NCI-H2227 (cell line): ENCODE measurements at regions not wholly inside any gene's neighbourhood (a gene's known extent, or its start where the extent isn't known, plus 50 kb on each side); places are given as distances from the start of the nearest gene placed in this dataset.

ENCODE experiments used
- DNase-seq: peaks from one replicate; lab custom pipeline; 2025; ENCODE audit not compliant: unreplicated experiment; lab: John Stamatoyannopoulos, UW

DNA sequence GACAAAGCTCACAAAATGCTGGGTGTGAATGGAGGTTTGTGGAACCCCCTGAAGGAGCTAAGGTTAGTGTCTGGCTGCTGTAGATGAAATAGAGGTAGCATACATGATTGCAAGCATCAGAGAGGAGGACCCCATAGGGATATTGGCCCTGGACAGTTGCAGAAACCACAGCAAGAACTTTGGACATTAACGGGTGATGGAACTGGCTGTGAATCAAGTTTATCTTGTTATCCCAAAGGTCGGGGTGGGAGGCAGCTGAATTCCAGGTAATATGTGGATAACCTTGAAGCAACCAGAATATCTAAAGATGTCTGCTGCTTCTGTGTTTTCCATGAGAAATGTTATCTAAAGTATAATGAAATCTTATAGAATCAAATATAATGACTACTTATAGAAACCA, 447.7 kb downstream of the ZSWIM6 start:
- DNase-seq, result no peak

DNA sequence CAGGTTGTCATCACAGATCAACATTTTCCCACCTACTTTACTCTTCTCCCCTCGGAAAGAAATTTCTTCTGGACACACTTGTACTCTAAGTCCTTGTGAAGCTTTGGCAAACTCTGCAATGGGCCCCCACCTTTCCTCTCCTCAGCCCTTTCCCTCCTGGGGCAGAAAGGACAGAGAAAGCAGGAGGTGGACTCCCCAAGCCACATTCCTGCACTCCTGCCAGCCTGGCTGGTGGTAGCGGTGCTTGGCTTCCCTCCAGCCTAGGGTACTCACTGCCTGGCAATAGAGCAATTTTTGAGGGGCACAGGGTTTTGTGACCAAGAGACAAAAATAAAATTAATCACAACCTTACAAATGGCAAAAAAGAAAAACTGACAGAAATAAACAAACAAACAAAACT, 451.4 kb downstream of the ZSWIM6 start:
- no peak for DNase-seq

DNA sequence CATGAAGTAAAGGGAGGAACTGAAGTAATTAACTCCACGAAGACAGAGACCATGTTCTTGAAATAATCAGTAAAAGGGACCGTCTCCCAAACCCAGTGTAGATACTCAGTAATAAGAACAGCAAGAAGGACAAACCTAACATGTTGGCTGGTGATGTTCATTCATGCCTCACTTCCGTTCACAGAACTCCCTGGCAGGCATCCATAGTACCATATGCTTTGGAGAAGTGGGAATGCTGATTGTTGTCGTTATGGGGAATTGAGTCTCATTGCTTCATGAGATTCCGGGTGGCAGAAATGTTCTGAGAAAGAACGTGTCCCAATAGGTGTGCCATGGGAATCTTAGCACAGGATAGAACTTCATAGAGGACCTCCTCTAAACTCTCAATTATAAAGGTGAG, 452.3 kb downstream of the ZSWIM6 start:
- DNase-seq, result no peak

DNA sequence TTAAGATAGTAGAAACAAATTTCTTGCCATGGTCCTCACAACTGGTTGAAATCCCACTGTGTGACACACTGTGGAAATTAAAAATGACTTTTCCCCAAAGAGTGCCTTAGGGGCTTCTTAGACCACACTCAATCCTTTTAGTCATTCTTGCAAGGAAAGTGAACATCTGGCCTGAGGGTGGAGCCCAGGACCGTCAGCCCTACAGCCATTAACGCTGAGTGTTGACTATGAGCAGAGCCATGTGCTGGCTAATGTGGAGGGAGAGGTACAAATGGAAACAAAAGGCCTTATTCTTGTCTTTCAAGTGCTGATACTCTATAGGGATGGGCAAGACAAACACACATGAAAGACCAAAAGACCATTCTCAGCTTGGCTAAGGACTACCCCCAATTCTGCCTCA, 456.5 kb downstream of the ZSWIM6 start:
- no peak for DNase-seq

DNA sequence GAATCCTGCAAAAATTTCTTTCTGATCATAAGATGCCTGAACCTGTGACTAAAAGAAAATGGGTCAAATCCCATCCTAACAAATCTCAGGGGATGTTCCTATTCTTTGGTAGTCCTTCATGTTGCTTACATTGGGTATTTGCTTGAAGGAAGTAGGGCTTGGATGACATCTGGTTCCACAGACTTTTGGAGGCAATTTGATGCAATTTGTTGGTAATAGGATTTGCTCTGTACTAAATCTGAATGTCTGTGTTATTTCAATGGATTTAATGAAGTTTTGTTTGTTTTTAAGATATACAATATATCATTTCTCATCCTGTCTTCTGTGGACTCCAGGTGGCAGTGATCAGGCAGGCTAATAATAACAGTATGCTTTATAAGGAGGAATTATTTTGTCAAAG, 457.9 kb downstream of the ZSWIM6 start:
- DNase-seq, result no peak

DNA sequence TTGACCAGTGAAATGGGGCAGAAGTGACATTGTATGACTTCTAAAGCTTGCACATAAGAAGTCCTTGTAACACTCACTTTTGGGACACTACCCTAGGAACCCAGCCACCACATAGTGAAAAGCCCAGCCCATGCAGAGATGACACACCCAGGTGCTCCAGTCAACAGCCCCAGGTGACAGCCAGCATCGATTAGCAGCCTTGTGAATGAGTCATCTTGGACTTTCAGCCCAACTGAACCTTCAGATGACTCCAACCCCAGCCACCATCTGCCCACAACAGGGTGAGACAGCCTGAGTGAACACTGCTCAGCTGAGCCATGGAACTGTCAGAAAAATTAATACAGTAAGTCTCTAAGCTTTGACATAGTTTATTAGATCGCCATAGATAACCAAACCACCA, 458.6 kb downstream of the ZSWIM6 start:
- no peak for DNase-seq

DNA sequence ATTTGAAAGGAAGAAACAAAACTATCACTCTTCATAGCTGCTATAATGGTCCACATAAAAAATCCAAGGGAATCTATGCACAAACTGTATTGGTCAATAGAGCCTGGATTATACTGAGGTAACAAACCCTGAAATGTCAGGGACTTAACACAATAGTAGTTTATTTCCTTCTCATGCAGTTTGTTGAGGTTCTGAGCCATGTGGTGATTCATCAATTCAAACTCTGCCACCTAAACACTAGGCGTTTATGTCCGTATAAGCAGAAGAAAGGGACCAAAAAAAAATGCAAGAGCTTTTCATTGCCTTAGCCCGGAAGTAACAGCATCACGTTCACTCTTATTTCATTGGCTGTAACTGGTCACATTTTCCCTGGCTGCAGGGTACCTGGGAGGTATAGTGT, 464.7 kb downstream of the ZSWIM6 start:
- DNase-seq, result no peak

DNA sequence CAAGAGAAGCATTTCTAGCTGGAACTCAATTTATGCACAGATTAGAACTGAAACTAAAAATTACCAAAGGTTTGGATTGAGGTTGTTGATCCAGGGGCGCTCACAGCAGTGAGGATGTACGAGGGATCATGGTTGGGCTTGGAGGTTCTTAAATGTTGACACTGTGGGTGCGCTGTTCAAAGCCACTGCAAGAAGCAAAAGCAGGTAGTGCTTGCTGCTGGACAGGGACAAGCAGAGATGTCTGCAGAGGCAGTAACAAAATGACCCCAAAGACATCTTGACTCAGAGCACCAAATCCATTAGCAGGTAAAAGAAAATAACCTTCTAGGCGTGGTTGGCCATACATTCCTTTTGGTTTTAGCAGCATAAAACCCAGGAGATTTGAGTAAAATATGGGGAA, 468.4 kb downstream of the ZSWIM6 start:
- DNase-seq, result no peak

DNA sequence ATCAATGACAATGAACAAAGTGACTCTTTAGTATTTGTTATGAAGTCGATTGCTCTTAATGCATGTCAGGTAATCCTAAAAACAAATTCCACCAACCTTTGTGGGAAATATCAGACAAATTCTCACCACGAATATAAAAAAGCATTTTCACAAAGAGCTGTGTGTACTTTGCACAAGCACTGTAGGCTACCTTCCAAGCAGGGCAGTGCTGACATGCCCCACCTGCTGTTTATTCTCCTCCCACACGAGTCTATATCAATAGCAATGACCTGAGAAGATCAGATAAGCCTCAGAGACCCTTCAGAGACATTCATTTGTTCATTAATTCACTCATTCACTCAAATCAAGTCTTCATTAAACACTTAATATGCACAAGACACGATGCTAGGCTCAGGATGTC, 469.1 kb downstream of the ZSWIM6 start:
- DNase-seq, result no peak

DNA sequence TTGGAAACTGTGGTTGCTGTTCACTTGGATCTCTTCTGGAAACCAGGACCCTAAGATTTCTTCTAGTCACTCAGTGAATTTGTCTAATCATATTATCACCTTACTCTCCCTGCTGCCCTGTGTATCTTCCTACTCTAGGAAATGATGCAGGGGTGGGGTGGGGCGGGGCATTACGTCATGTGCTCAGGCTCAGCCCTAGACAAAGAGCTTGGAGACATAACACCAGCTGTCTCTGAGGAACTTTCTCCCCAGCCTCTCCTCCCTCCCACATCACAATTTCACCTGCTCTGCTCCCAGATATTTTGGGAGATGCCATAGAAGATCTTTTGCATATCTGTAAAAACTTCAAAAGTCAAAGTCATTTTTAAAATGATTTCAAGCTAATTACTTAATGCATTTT, 470.4 kb downstream of the ZSWIM6 start:
- DNase-seq, result no peak

DNA sequence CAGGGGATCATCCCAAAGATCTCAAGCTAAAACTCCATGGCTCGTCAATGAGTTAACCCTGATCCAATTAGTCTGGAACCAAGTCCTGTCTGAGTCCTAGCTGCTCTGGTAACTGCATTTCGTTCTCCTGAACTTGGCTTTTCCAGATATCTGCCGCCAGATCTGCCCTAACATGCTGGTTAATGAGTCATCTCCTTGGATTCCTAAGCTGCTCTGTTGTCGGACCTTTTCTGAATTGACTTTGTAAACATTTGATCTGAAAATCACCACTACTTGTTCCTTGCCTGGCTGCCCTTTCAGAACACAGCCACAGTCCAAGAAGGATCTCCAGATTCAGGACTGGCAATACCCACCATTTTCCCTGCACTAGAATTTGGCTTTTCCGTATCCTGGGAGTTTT, 473.0 kb downstream of the ZSWIM6 start:
- DNase-seq, result no peak

DNA sequence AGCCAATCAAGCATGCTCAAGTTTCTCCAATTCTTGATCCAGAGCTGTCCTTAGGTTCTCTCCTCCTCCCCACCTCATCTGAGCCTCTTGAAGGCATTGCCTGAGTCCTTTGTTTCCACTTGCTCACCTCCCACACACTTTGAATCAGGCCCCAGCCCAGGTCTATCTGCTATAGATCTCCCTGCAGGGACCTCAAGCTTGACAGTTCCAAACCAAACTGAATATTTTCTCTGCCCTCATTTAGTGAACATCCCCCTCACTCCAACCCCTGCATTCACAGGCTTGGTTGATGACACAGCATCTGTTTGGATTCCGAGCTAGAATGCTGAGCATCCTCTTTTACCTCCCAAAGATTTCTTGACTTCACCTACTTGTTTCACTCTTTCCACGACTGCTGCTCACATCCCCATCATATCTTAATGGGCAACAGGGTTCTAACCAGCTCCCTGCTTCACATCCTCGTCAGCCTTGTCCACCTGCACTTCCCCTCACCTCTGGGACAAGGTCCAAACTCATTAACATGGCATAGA, 474.5 kb downstream of the ZSWIM6 start:
- no peak for DNase-seq

DNA sequence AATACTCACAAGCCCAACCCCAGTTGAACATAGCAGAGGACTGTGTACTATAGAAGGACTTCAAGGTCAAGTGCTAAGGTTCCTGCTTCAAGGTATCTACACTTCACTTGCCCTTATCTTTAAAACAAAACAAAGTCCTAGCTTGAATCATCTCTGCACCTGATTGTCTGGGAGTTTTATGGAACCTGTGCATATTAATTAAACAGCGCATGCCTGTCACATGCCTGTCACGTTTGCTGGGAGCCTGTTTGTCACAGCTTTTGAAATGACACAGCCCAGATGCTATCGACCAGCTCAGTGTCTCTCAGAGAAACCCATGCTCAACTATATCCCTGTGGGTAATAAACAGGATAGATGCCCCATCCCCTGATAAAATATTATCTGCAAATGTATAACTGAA, 476.0 kb downstream of the ZSWIM6 start:
- no peak for DNase-seq

DNA sequence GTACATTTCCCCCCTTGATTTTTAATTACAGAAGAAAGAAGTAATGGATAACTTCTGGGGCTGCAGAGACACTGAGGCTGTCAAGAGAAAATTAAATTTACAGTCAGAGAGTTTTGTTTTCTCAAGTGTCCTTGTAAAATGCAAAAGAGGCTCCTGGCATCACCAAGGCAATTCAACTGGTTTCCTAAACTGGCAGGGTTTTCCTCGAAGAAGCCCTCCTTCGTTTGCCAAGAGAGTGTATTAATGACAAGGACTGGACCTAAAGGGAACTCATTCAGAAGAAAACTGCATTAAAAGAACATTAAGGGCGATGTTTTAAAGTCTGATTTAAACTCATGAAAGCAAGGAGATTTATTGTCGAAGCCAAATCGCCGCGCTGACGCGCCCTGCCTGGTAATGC, 476.9 kb downstream of the ZSWIM6 start:
- no peak for DNase-seq

DNA sequence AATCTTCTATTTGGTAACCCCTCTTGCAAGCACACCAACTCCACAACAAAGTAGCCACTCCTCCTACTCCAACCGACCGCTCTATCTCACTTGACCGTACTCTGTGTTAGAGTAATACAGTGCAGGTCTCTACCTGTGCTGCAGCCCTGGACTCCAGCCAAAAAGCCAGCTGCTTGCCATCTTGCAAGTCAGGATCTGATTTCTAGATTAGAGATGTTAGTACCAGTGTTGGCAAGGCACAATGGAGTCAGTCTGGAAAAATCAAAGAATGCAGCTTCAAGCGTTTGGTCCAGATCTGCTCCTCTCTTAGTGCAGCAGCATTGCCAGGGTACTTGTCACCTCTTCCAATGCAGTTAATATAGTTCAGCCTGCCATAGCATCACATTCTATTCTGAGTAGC, 477.6 kb downstream of the ZSWIM6 start:
- DNase-seq, result no peak

DNA sequence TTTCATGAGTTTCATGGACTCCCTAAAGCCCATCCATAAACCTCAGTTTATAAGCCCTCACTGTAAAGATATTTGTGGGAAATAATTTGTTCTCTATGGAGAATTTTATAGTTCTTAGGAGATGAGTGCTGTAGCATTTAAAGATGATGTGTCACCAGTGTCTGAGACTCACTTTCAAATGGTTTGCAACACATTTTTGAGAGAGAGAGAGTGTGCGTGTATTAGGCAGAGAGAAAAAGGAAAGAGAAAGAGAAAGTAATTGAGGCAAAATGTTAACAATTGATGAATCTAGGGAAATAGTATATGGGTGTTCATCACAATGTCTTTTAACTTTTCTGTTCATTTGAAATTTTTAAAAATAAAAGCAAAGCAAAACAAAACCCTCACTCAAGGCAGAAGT, 479.0 kb downstream of the ZSWIM6 start:
- DNase-seq, result no peak

DNA sequence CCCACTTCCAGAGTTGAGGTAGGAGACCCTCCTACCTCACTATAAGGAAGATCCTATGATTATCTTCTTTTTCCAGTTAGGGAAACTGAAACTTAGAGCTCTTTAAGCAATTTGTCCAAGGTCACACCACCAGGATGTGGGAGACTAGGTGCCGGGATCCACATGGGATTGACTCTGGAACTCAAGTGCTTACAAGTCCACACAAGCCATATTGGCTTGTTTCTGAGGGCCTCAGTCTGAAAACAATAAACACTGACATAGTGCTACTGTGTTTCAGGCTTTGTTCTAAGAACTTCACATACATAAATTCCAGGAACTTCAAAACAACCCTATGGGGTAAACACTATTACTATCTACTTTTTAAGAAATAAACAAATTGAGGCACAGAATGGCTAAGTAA, 481.3 kb downstream of the ZSWIM6 start:
- DNase-seq, result no peak

DNA sequence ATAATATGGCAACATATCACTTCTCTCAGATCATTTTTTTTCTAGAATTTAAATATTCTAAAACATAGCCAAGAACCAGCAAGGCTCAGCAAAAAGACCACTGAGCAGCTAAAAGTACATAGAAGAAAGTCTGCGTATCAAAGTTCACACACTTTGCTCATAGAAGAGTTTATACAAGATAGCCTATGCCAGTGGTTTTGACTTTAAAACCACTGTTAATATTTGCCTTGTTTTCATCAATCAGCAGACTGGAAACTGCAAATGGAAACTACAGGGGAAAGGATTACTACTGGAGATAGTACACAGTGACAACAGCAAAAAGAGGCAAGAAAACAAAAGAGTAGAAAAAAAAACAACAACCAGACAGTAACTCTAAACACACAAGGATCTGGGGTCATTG, 483.3 kb downstream of the ZSWIM6 start:
- no peak for DNase-seq

DNA sequence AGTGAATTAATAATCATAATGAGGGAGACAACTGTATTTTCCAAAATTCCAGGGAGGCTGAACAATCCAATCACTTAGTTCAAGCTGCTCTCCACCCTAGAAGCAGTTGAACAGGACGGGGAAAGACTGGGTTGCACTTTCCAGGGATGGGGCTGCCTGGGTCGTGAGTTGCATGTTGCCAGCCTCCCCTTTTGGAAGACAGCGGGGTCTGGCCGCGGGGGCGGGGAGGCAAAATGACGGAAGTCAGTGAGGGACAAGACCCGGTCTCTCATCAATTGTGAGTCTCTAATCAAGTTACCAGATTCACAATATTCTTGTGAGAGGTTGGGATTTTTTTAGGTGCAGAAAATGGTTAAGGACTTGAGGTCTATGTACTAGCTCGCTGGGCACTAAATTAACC, 484.1 kb downstream of the ZSWIM6 start:
- DNase-seq, result no peak

DNA sequence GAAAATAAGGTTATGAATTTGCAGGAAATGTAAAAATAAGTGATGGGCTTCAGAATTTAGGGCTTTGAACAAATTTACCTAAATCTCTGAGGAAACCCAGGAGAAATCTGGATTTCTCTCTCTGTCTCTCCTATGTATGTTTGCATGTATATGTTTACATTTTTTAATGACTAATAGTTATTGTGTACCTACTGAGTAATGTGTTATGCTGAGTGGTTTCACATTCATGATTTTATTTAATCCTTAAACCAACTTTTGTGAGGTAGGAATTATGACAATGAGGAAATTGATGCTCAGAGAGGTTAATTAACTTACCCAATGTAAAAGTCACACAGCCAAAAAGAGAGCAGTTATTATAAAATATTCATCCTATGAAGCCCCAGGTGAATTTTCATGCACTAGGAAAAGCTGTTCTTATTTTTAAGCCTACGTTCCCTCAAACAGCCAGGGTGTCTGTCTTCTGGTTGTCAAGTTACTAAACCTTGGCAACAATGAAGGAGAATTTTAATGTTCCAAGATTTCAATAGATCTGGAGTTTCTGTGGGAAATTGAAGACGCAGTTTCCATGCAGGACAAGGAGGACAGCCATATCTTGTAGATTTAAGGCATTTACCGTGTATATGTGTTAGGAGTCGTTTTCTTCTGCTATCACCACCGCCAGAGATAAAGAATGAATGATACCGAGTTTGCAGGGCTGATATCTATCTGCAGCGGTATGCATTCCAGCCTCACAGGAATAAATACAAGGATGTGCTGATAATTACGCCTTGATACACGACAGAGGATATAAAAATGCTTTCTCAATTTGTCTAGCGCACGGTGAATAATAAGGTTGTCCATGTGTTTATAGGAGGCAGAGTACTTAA, 484.8 kb downstream of the ZSWIM6 start:
- peak; percentile 22 for DNase-seq

DNA sequence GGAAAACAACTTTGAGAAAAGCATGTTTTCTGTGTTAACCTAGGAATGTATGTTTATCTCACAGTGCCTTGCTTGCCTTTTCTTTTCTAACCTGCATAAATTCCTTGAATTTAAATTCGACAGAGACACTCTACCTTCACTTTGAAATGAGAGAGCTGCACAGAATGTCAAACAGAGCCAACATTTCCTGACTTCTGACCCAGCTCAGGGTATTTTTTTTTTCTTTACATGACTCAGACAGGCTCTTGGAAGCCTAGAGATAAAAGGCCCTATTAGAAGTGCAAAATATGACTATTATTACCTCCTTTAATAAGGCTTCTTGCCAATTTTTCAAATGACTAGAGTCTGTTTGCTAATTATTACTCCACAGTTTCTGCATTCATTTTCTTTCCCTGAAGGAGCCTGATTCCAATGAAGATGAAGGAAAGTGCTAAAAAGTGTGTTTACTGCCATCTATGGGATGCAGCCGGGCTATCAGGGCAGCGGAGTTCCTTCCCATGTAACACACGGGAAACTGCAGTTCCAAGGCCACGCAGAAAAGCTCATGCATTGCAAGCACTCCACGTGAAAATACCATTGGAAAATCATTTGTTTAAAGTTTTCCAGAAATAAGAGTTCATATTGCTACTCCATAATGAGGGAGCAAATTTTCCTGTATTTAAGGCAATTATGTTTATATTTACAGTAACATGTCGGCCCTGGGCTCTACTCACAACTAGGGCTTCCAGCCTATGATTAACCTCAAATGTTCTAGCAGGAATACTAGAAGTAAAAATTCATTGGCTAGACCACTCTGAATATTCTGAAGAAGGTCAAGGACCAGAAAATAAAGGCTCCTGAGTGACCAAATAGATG, 485.6 kb downstream of the ZSWIM6 start:
- peak; percentile 62 for DNase-seq

DNA sequence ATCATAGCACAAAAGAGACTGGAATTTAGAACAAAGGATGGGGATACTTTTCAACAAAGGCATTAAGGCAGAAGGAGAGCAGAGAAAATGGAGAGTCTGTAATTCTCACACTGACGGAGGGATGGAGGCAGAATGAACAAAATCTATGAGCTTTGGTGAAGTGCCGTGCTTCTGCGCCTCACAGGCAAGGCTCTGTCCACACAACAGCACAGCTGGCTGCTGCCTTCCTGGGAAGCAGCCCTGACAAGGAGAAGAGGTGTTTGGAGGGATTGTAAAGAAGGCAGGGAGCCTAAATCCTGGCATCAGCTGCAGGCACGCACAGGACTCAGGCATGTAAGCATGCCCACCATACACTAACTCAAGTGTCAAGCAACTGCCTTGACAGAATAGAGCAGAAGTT, 485.2 kb upstream of the KIF2A start:
- no peak for DNase-seq
